ENCODE measurements at regions not wholly inside any gene's neighbourhood (a gene's known extent, or its start where the extent isn't known, plus 50 kb on each side); places are given as distances from the start of the nearest gene placed in this dataset.
"Not testable (repeated sequence)": the region's sequence is repeated elsewhere in the genome, so short reads cannot be mapped to it uniquely, and the experiment has no call there.

DNA sequence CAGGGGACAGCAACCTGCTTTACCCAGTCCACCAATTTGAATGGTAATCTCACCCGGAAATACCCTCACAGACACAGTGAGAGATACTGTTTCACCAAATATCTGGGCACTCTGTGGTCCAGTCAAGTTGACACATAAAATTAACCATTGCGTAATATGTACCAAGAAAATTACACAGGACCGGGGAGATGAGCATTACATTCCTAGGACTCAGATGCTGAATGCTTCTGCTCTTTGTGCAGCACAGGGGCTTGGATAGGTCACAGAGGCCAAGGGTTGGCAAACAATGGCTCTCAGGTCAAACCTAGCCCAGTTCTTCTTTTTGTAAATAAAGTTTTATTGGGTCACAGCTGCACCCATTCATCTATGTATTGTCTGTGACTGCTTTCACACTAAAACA lies 557.2 kb downstream of the MN1 start:
- DNase-seq (ENCODE audit: low read depth, low spot score) = no peak

DNA sequence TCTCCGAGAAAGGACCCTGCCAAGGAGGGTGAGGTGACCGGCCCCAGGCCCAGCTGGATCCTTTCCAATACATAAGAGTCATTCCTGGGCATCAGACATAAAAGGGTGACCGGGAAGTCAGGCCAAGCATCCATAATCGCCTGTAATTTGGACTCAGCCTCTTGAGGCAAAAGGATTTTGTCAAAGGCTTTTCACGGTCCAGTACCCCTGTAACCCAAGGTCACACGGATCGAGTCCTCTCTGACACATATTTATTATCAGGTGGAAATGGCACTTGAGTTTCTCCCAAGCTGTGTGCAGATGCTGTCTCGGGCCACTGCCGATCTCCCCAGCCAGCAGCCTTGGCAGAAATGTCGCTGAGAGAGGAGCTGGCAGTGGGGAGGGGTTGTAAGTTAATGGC lies 556.5 kb downstream of the MN1 start:
- DNase-seq (ENCODE audit: low read depth, low spot score) = no peak

DNA sequence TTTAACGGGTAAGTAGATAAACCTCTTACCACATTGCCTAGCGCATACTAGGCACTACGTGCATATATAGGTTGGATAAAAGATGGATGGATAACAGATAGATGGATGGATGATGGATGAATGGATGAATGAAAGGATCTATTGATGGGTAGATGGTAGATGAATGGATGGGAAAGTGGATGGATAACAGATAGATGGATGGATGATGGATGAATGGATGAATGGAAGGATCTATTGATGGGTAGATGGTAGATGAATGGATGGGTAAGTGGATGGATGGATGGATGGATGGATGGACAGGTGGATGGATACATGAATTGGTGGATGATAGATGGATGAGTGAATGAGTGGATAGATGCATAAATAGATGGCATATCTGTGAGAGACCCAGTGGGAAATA lies 555.0 kb downstream of the MN1 start:
- no peak for DNase-seq (ENCODE audit: low read depth, low spot score)

DNA sequence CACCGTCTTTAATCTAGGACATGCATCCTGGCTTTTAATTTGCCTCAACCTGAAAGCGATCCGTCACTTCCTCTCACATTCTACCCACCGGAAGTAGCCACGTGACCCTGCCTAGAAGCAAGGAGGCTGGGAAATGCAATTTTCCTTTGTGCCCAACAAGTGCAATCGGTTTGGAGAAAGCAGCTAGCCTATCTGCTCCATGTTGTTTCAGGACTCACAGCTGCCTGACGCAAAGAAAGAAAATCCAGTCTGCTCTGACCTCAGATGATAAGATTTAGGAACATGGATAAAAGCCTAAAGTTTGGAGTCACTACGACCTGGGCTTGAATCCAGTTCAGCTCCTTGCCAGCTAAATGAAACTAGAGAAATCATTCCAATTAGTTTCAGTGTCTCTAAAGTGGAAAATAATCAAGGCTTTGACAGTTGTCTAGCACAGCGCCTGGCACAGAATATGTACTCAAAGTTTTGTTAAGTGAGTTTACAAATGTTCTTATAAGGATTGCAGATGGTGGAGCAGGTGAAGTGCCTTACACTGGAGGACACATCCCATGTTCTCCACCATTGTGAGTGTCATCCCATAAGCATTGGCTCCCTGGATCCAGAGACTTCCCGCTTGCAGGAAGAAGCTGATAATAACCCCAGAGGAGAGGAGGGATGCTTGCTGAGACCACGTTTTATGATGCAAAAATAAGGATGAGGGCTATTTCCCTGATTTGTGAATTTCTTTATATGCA lies 553.7 kb downstream of the MN1 start:
- no peak for DNase-seq (ENCODE audit: low read depth, low spot score)

DNA sequence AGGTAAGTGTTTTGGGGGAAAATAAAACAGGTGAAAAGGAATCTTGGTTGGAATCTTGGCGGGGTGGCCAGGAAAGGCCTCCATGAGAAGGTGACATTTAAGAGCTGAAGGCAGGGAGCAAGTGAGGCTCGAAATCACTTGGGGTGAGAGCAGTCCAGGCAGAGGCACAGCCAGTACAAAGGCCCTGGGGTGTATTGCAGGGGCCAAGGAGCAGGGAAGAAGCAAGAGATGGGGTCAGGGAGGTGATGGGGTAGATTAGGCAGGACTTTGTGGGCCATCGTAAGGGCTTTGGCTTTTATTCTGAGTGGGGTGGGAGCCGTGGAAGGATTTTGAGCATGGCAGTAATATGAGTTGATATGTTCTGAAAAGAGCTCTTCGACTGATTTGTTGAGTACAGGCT lies 551.1 kb downstream of the MN1 start:
- DNase-seq (ENCODE audit: low read depth, low spot score) = no peak

DNA sequence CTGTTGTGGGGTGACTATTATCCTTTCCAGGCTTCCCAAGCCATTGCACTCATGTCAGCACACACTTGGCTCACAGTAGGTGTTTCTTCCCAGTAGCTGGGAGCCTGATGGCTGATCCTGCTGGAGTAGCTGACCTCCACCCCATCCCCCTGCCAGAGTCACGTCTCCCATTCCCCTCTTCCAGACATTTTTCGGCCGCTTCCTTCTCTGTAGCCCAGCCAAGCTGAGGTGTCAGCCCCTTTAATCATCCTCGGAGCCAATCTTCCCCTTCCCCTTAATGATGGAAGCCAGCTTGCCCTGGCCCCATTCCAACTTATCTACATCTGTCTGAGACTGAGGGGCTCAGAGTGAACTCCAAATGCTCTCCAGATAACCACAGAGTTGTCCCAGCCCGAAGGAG lies 550.7 kb downstream of the MN1 start:
- DNase-seq (ENCODE audit: low read depth, low spot score) = no peak

DNA sequence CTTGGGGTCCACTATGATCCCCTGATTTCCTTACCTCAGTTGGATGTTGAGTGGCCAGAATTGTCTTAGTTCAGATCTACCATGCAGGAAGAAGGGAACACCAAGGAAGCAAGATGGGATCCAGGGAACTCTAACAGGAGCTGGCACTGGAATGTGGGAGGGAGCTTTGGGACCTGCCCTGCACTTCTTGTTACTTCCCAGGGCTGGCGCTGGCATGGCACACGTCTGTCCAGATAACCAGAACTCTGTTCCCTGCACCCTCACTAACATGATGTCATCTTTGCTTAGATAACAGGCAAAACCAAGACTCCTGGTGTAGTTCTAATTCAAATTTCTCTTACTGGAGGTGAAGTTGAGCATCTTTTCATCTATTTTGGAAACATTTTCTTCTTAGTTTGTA lies 550.0 kb downstream of the MN1 start:
- no peak for DNase-seq (ENCODE audit: low read depth, low spot score)

DNA sequence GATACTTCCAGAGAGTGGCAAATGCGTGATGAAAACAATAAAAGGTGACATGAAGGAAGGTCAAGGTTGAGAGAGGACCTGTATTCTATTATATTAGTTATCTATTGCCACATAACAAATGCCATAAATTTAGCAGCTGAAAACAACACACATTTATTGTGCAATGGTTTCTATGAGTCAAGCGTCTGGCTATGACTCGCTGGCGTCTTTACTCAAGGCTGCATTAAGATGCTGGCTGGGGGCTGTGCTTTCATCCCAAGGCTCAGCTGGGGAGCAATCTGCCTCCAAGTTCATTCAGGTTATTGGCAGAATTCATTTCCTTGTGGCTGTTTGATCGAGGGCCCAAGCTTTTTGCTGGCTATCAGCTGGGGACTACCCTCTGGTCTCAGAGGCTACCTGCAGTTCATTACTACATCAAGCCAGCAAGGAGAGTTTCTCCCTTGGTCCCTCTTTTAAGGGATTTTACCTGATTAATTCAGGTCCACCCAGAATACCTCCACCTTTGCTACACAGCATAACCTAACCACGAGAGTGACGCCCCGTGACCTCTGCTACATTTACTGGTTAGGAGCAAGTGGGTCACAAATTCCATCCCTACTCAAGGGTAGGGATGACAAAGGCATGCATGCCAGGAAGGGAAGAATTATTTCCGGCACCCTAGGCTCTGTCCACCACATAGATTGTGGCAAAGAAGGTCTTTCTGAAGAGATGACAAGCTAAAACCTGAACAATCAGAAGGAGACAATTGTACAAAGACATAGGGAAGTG lies 549.1 kb downstream of the MN1 start:
- DNase-seq (ENCODE audit: low read depth, low spot score) = no peak

DNA sequence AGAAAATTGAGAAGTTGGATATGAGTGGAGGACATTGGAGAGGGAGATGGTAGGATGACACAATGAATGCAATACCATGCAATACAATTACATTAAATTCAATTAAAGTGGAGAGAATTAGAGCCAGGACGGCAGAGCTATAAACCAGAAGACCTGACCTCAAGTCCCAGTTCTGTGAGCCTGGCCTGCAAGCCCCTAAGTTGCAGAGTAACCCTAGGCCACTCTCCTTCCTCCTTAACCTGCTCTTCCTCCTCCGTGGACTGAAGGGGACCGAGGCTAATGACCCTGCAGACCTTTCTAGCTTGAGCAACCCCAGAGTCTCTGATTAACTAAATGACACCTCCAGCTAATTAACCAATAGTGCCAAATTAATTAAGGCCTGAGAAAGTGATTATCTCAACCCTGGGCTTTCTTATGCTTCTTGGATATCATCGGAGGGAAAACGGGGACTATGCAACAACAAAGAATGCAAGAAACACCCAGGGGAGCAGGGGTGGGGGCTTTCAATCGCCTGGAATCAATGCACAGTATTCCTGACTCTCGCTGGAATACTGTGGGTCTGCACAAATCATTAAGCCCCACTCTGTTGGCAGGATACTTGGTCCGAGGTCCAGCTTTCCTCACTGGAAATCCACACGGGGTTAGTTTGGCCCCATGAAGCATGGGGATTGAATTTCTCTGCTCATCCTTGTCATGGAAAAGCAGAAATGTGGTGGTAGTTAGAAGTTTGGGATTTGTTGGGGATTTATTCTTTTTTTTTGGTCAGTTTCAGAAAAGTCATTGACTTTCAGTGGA lies 548.3 kb downstream of the MN1 start:
- DNase-seq (ENCODE audit: low read depth, low spot score) = no peak

DNA sequence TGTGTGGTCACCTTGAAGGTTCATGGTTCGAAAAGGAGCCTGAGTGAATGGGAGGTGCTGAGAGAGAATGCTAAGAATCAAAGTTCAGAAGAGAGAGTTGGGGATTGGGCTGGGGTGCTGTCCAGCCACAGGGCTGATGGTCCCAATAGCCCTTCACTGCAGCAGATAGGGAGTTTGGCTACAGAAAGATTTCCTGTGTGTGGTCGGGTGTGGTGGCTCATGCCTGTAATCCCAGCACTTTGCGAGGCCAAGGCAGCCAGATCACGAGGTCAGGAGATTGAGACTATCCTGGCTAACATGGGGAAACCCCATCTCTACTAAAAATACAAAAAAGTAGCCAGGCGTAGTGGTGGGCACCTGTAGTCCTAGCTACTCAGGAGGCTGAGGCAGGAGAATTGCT lies 547.5 kb downstream of the MN1 start:
- DNase-seq (ENCODE audit: low read depth, low spot score) = not testable (repeated sequence)

DNA sequence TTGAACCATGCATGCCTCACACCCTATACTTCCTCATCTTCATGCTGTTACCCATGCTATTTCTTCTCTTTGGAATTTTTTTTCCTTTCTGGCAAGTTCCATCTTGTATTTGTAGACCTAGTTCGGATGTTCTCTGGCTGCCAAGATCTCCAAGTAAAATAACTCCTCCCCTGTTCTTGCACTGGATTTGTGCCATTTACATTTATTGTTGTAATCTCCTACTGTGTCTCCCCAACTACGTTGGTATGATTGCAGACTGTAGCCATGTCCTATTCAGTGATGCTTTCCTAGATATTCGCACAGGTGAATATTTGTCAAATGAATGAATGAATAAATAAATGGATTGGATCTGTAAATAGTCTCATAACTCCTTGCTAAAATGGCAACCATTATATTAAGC lies 546.0 kb downstream of the MN1 start:
- DNase-seq (ENCODE audit: low read depth, low spot score) = no peak

DNA sequence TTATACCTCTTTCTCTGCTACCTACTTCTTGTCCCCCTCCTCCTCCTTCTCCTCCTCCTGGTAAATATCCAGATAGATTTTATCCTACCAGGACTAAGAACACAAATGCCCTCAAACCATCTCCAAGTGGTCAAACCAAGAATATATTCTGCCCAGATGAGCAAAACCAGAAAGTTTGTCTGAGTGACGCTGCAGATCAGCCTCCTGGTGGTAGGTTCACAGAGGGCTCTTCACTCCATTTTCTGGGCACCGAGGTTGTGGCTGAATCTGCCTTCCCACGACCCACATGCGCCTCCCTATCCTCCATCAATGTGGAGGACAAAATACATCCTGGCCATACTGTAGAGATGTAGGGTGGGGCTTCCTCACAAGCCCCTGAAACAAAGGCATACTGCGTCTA lies 543.6 kb downstream of the MN1 start:
- DNase-seq (ENCODE audit: low read depth, low spot score) = no peak

DNA sequence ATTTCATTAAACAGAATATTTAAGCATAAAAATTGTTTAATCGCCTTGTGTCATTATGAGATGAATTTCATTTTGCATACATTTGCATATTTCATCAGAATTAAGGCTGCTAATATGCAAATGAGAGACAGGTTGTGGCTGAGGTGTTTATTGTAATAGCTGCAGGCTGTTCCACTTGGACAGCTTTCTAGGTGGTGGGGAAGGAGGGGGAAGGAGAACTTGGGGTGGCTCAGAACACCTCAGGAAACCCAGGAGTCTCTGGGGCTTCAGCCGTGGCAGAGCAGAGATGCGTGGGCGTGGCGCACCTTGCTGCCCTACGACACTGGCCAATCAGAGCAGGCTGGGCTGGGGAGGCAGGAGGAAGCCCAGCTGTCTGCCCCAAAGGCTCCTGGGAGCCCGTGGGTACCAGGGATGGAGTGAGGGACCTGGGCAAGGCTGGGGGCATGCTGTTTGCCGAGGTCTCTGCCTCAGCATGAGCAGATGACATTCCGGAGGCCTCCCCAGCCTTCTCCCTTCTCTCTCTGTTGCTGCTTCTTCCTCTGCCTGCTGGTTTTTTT lies 542.9 kb downstream of the MN1 start:
- DNase-seq (ENCODE audit: low read depth, low spot score) = no peak

DNA sequence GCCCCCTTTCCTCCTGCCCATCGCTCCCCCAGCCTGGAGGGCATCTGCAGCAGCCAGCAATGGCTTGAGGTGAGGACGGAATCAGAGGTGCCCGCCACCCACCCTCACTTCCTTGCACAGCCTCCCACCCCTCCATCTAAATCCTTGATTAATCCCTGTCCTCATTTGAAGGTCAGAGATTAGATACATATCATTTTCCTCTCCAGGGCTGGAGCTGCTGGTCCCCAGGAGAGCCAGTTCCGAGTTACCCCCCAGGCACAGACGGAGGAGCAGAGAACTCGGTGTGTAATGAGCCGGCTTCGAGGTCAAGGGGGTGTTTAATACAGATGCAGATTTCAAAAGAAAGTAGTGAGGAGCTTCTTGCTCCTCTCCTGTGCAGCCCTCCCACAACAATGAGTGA lies 542.1 kb downstream of the MN1 start:
- no peak for DNase-seq (ENCODE audit: low read depth, low spot score)

DNA sequence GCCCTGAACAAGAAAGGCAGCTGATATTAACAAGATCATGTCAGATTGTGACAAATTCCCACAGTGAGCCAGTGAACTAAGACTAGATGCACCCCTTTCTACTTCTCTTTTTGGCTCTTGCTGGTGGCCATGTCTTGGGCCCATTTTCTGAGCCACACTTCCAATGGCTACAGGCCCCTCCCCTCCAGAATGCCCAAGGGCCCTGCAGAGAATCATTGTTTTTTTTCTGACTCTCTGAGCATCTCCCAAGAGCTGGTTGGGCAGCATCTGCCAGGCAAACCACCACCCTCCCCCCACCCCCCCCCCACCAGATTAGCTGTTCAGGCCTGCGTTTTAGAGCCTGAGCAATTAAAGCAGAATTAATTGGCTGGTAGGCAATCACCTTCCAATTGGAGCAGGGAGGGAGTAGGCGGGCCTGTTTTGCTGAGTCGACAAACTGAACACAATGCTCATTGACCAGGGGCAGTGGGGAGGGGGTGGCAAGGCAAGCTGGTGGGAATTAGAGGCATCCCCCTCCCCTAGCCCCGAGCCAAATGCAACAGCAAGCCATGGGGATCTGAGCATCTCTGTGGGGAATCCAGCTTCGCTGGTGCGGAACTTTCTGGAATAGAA lies 541.4 kb downstream of the MN1 start:
- DNase-seq (ENCODE audit: low read depth, low spot score) = no peak

DNA sequence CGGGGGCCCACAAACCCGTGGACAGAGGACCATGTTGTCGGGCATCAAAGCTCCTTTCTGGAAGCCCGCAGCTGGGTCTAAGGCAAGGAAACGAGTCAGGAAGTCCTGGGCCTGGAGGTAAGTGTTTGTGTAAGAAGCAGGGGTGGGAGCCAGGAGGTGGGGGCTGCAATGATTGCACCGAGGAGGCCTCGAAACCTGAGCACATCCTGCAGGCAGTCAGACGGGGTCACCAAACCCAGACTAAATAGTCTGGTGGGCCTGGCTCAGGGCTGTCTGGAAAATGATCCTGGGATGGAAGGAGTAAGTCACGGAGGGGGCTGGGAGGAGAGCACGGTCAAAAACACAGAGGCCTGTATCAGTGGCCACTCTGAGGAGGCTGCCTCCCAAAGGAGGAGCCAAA lies 539.2 kb downstream of the MN1 start:
- no peak for DNase-seq (ENCODE audit: low read depth, low spot score)

DNA sequence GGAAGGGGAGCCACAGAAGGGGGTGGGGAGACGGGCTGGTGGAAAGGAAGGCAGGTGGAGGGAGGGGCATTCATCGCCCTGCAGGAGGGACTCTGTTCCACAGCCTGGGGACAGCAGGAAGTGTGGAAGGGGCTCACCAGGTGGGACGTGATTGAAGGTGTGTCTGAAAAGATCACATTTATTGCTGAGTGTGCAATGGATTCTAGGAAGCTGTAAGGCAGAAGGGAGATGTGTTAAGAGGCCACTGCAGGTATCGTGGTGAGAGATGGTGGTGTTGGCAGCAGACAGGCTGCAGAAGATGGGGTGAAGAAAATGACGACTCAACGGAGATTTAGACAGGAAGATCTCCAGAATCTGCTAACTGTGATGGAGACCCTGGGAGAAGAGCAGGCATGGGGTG lies 537.4 kb downstream of the MN1 start:
- DNase-seq (ENCODE audit: low read depth, low spot score) = no peak

DNA sequence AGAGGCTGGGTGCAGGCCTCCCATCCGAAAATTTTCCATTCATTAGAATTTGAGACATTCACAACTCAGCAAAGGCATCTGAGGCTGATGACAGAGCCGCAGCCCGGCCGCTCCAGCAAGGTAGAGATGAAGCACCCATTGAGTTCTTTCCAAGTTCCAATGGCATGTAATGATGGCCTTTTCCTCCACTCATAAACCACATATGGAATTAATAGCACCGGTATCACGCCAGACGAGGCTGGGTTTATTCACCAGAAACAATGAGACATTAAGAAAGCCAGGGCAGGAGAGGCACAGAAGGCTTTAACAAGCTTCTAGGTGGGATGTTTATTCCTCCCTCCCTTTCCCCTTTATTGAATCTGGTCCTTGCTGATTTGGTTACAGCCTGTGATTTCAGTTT lies 534.4 kb downstream of the MN1 start:
- DNase-seq (ENCODE audit: low read depth, low spot score) = no peak

DNA sequence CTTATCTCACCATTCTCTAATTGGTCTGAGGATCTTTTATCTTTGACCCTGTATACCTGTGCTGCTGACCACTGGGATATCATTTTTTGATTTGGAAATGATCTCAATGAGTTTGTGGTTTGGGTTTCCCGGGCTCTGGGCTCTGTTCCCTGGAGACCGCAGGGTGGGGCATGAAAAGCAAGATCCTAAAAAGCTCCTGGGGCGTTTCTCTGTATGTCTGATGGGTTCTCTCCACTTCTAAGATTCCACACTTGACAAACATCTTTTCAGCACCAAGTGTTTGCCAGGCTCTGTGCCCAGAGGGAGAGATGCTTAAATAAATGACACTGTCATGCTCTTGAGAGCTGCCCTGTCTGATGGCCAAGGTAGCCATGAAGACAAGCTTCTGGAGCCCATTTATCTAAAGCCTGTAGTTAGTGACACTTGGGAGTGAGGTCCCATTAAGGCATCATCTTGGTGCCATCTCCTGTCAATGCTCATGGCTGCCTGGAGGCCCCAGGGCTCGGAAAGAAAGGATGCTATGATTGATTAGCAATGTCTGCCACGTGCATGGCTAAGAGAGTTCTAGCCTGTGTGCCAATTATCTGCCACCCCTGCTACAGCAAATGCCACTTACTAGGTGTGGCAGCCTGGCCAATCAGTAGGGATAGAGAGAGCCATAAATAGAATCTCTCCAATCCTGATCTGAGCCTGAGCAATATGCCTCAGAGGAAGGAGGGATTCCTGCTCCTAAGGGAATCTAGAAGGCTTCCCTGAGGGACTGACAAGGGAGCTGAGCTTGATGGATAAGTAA lies 531.6 kb downstream of the MN1 start:
- DNase-seq (ENCODE audit: low read depth, low spot score) = no peak

DNA sequence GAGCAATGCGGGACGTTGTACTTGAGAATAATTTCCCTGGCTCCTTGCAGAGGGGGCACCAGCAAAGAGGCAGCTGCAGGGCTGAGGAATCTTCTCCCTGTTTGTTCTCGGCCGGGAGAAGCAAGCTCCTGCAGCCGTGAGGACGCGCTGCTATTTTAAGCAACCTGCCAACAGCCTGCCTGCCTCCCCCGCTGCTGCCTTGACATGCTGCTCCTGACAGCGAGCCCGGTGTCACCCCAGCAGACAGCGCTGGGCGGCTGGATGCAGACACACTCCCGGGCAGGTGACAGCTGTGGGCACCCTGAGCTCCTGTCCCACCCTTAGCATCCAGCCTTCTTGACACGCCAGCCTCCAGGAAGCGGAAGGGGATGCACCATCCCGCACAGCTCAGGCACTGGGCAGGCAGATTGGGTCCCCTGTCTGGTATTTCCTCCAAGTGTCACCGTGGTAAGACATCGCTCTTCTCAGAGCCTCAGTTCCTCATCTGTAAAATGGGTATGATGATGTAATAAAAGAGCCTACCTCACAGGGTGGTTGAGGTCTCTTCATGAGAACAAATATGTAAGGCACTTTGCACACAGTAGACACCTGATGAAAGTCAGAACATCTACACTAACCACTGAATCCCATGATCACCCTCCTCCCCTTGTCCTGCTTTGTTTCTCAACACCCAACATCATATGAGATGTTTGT lies 530.6 kb downstream of the MN1 start:
- DNase-seq (ENCODE audit: low read depth, low spot score) = no peak

Data from brain pericyte (primary cell).